Embryonic facial prominence (tissue), 1 donor: ENCODE measurements at regions not wholly inside any gene's neighbourhood (a gene's known extent, or its start where the extent isn't known, plus 50 kb on each side); places are given as distances from the start of the nearest gene placed in this dataset.
A peak's percentile ranks its signal among the peaks of the same experiment; 100 is the strongest.
"Not testable (repeated sequence)": the region's sequence is repeated elsewhere in the genome, so short reads cannot be mapped to it uniquely, and the experiment has no call there.

Experiments used
- DNase-seq: peaks from one replicate; pipeline ENCODE4 v3.0.0-alpha.2; 2016; ENCODE audit errors: extremely low spot score

GRCh38 chr6:48613231-48613949, 502.4 kb upstream of the PTCHD4 start:
- no peak for DNase-seq

GRCh38 chr6:48611332-48611731, 500.3 kb upstream of the PTCHD4 start:
- DNase-seq, result no peak

- DNase-seq, result peak; percentile 9
These were observed 499.8 kb upstream of the PTCHD4 start for GRCh38 chr6:48610846-48611245.

- DNase-seq, result no peak
These were observed 495.6 kb upstream of the PTCHD4 start for GRCh38 chr6:48606618-48607017.

GRCh38 chr6:48597951-48598350, 487.0 kb upstream of the PTCHD4 start:
- no peak for DNase-seq

- DNase-seq, result no peak
These were observed 485.8 kb upstream of the PTCHD4 start for GRCh38 chr6:48596830-48597229.

- DNase-seq, result not testable (repeated sequence)
These were observed 480.2 kb upstream of the PTCHD4 start for GRCh38 chr6:48591158-48591557.

GRCh38 chr6:48584846-48585245, 473.8 kb upstream of the PTCHD4 start:
- DNase-seq, result no peak

- DNase-seq, result no peak
These were observed 459.7 kb upstream of the PTCHD4 start for GRCh38 chr6:48570656-48571055.

GRCh38 chr6:48568856-48569255, 457.9 kb upstream of the PTCHD4 start:
- DNase-seq, result no peak

GRCh38 chr6:48567016-48567415, 456.0 kb upstream of the PTCHD4 start:
- no peak for DNase-seq

- DNase-seq, result no peak
These were observed 453.2 kb upstream of the PTCHD4 start for GRCh38 chr6:48564036-48564820.

- DNase-seq, result no peak
These were observed 452.4 kb upstream of the PTCHD4 start for GRCh38 chr6:48563433-48563832.

- DNase-seq, result no peak
These were observed 449.4 kb upstream of the PTCHD4 start for GRCh38 chr6:48560408-48560807.

- no peak for DNase-seq
These were observed 442.6 kb upstream of the PTCHD4 start for GRCh38 chr6:48553467-48554189.

GRCh38 chr6:48552905-48553304, 441.9 kb upstream of the PTCHD4 start:
- no peak for DNase-seq

GRCh38 chr6:48550603-48551002, 439.6 kb upstream of the PTCHD4 start:
- DNase-seq, result no peak

GRCh38 chr6:48542191-48542590, 431.2 kb upstream of the PTCHD4 start:
- DNase-seq, result no peak

- DNase-seq, result no peak
These were observed 430.7 kb upstream of the PTCHD4 start for GRCh38 chr6:48541649-48542048.

GRCh38 chr6:48535582-48536009, 424.6 kb upstream of the PTCHD4 start:
- no peak for DNase-seq

- not testable (repeated sequence) for DNase-seq
These were observed 420.0 kb upstream of the PTCHD4 start for GRCh38 chr6:48530978-48531377.

- DNase-seq, result no peak
These were observed 414.9 kb upstream of the PTCHD4 start for GRCh38 chr6:48525849-48526248.

- no peak for DNase-seq
These were observed 410.0 kb upstream of the PTCHD4 start for GRCh38 chr6:48520951-48521350.
